ENCODE measurements at regions not wholly inside any gene's neighbourhood (a gene's known extent, or its start where the extent isn't known, plus 50 kb on each side); places are given as distances from the start of the nearest gene placed in this dataset.
A peak's percentile ranks its signal among the peaks of the same experiment; 100 is the strongest.

GRCh38 chr15:38678281-38678680, 113.7 kb upstream of the RASGRP1 start:
- 69 to 79% methylated on average over 2 of the region's 2 CpGs for WGBS, 2 donors
- no peak overlapping the region for H3K4me3 ChIP-seq (ENCODE audit: low read depth, poor library complexity, severe bottlenecking)
- no peak for DNase-seq (ENCODE audit: low spot score in 2 of 2)
- TF ChIP-seq POLR2A (IDR thresholded peaks at IDR 0.05) (no peak), CTCF (IDR thresholded peaks at IDR 0.05) (no peak)
- intact Hi-C loops (cut with DNase I; ENCODE audit: low total_unique reads) = no loop called here

- no peak overlapping the region for H3K4me3 ChIP-seq (ENCODE audit: low read depth, poor library complexity, severe bottlenecking)
- intact Hi-C loops (cut with DNase I; ENCODE audit: low total_unique reads) = loop anchor here (5.0 kb wide), 1 partner anchor 118 kb away; the partner anchor contains the start of gene RASGRP1
- no peak for DNase-seq (ENCODE audit: low spot score in 2 of 2)
- no peak for TF ChIP-seq POLR2A (IDR thresholded peaks at IDR 0.05)
- WGBS, 2 donors = 89 to 91% methylated on average over 5 of the region's 5 CpGs
These were observed 116.2 kb upstream of the RASGRP1 start for GRCh38 chr15:38680775-38681174.

- no peak for DNase-seq (ENCODE audit: low spot score in 2 of 2)
- TF ChIP-seq CTCF (IDR thresholded peaks at IDR 0.05) (no peak), POLR2A (IDR thresholded peaks at IDR 0.05) (no peak)
- intact Hi-C loops (cut with DNase I; ENCODE audit: low total_unique reads) = loop anchor here (5.0 kb wide), 1 partner anchor 120 kb away; the partner anchor contains the start of gene RASGRP1
- H3K4me3 ChIP-seq (ENCODE audit: low read depth, poor library complexity, severe bottlenecking) = no peak overlapping the region
- WGBS, 2 donors = 79% methylated on average over 3 of the region's 3 CpGs
These were observed 117.7 kb upstream of the RASGRP1 start for GRCh38 chr15:38682363-38682762.

- no peak overlapping the region for H3K4me3 ChIP-seq (ENCODE audit: low read depth, poor library complexity, severe bottlenecking)
- 79 to 83% methylated on average over 2 of the region's 2 CpGs for WGBS, 2 donors
- intact Hi-C loops (cut with DNase I; ENCODE audit: low total_unique reads) = loop anchor here (5.0 kb wide), 1 partner anchor 121 kb away; the partner anchor contains the start of gene RASGRP1
- TF ChIP-seq CTCF (IDR thresholded peaks at IDR 0.05) = no peak
- no peak for TF ChIP-seq POLR2A (IDR thresholded peaks at IDR 0.05)
- no peak for DNase-seq (ENCODE audit: low spot score in 2 of 2)
These were observed 118.2 kb upstream of the RASGRP1 start for GRCh38 chr15:38682861-38683260.

- TF ChIP-seq POLR2A (IDR thresholded peaks at IDR 0.05) (no peak), CTCF (IDR thresholded peaks at IDR 0.05) (no peak)
- no peak overlapping the region for H3K4me3 ChIP-seq (ENCODE audit: low read depth, poor library complexity, severe bottlenecking)
- intact Hi-C loops (cut with DNase I; ENCODE audit: low total_unique reads) = loop anchor here (5.0 kb wide), 1 partner anchor 121 kb away; the partner anchor contains the start of gene RASGRP1
- 84 to 87% methylated on average over 2 of the region's 2 CpGs for WGBS, 2 donors
- peak in 1 of 2 donors; percentile 36 for DNase-seq (ENCODE audit: low spot score in 2 of 2)
These were observed 119.0 kb upstream of the RASGRP1 start for GRCh38 chr15:38683382-38684242.

- WGBS, 2 donors = 51 to 65% methylated on average over 2 of the region's 2 CpGs
- TF ChIP-seq POLR2A (IDR thresholded peaks at IDR 0.05) = no peak
- no peak for TF ChIP-seq CTCF (IDR thresholded peaks at IDR 0.05)
- intact Hi-C loops (cut with DNase I; ENCODE audit: low total_unique reads) = loop anchor here (5.0 kb wide), 1 partner anchor 122 kb away; the partner anchor contains the start of gene RASGRP1
- no peak for DNase-seq (ENCODE audit: low spot score in 2 of 2)
- no peak overlapping the region for H3K4me3 ChIP-seq (ENCODE audit: low read depth, poor library complexity, severe bottlenecking)
These were observed 119.9 kb upstream of the RASGRP1 start for GRCh38 chr15:38684440-38685010.

Data from lower leg skin (tissue), 4 donors.